ENCODE measurements at regions not wholly inside any gene's neighbourhood (a gene's known extent, or its start where the extent isn't known, plus 50 kb on each side); places are given as distances from the start of the nearest gene placed in this dataset.
A peak's percentile ranks its signal among the peaks of the same experiment; 100 is the strongest.

- peaks cover 43% of the 10 kb centered on the region for H3K27me3 ChIP-seq (ENCODE audit: control insufficient read depth, insufficient read depth, low read length)
- 0 out of 2 replicates have a peak overlapping the region, but pooled peaks have one; percentile 31 for H3K4me3 ChIP-seq (ENCODE audit: low read depth, low read length)
- peaks cover 63% of the 10 kb centered on the region for H3K4me1 ChIP-seq (ENCODE audit: control insufficient read depth, insufficient read depth, low read length)
- H3K9ac ChIP-seq (ENCODE audit: low read length), result no peak overlapping the region
- no peak overlapping the region for H3K27ac ChIP-seq (ENCODE audit: low read depth, low read length)
- no peaks in the 10 kb centered on the region for H3K36me3 ChIP-seq (ENCODE audit: control insufficient read depth, insufficient read depth, low read length)
- H3K9me3 ChIP-seq (ENCODE audit: control insufficient read depth, insufficient read depth, low read depth, low read length), result no peaks in the 10 kb centered on the region
These were observed 372.3 kb upstream of the IRX2 start for GRCh38 chr5:3123763-3124157.

GRCh38 chr5:3122985-3123762, 371.7 kb upstream of the IRX2 start:
- Histone ChIP-seq H3K27ac (ENCODE audit: low read depth, low read length) (peak overlapping the region; percentile 56), H3K9ac (ENCODE audit: low read length) (peak overlapping the region; percentile 48), H3K4me3 (ENCODE audit: low read depth, low read length) (peak overlapping the region; percentile 31), H3K27me3 (ENCODE audit: control insufficient read depth, insufficient read depth, low read length) (peaks cover 49% of the 10 kb centered on the region), H3K9me3 (ENCODE audit: control insufficient read depth, insufficient read depth, low read depth, low read length) (no peaks in the 10 kb centered on the region), H3K36me3 (ENCODE audit: control insufficient read depth, insufficient read depth, low read length) (no peaks in the 10 kb centered on the region), H3K4me1 (ENCODE audit: control insufficient read depth, insufficient read depth, low read length) (peaks cover 69% of the 10 kb centered on the region)

- Histone ChIP-seq H3K4me1 (ENCODE audit: control insufficient read depth, insufficient read depth, low read length) (peaks cover 78% of the 10 kb centered on the region), H3K9me3 (ENCODE audit: control insufficient read depth, insufficient read depth, low read depth, low read length) (no peaks in the 10 kb centered on the region), H3K27me3 (ENCODE audit: control insufficient read depth, insufficient read depth, low read length) (peaks cover 55% of the 10 kb centered on the region), H3K4me3 (ENCODE audit: low read depth, low read length) (peak overlapping the region; percentile 40; the same call in 1 of the 2 replicates), H3K27ac (ENCODE audit: low read depth, low read length) (no peak overlapping the region; the same call in 1 of the 2 replicates), H3K9ac (ENCODE audit: low read length) (peak overlapping the region; percentile 59), H3K36me3 (ENCODE audit: control insufficient read depth, insufficient read depth, low read length) (no peaks in the 10 kb centered on the region)
These were observed 370.7 kb upstream of the IRX2 start for GRCh38 chr5:3122216-3122615.

GRCh38 chr5:3121813-3122212, 370.3 kb upstream of the IRX2 start:
- Histone ChIP-seq H3K9ac (ENCODE audit: low read length) (peak overlapping the region; percentile 59), H3K4me3 (ENCODE audit: low read depth, low read length) (peak overlapping the region; percentile 40; the same call in 1 of the 2 replicates), H3K27ac (ENCODE audit: low read depth, low read length) (no peak overlapping the region; the same call in 1 of the 2 replicates), H3K4me1 (ENCODE audit: control insufficient read depth, insufficient read depth, low read length) (peaks cover 82% of the 10 kb centered on the region), H3K9me3 (ENCODE audit: control insufficient read depth, insufficient read depth, low read depth, low read length) (no peaks in the 10 kb centered on the region), H3K36me3 (ENCODE audit: control insufficient read depth, insufficient read depth, low read length) (no peaks in the 10 kb centered on the region), H3K27me3 (ENCODE audit: control insufficient read depth, insufficient read depth, low read length) (peaks cover 59% of the 10 kb centered on the region)

- H3K4me3 ChIP-seq (ENCODE audit: low read depth, low read length), result no peak overlapping the region
- H3K27me3 ChIP-seq (ENCODE audit: control insufficient read depth, insufficient read depth, low read length), result peaks cover 70% of the 10 kb centered on the region
- H3K27ac ChIP-seq (ENCODE audit: low read depth, low read length), result no peak overlapping the region
- H3K9me3 ChIP-seq (ENCODE audit: control insufficient read depth, insufficient read depth, low read depth, low read length), result no peaks in the 10 kb centered on the region
- no peak overlapping the region for H3K9ac ChIP-seq (ENCODE audit: low read length)
- no peaks in the 10 kb centered on the region for H3K36me3 ChIP-seq (ENCODE audit: control insufficient read depth, insufficient read depth, low read length)
- peaks cover 93% of the 10 kb centered on the region for H3K4me1 ChIP-seq (ENCODE audit: control insufficient read depth, insufficient read depth, low read length)
These were observed 368.6 kb upstream of the IRX2 start for GRCh38 chr5:3120028-3120427.

- H3K27me3 ChIP-seq (ENCODE audit: control insufficient read depth, insufficient read depth, low read length), result peaks cover 70% of the 10 kb centered on the region
- peaks cover 88% of the 10 kb centered on the region for H3K4me1 ChIP-seq (ENCODE audit: control insufficient read depth, insufficient read depth, low read length)
- H3K9ac ChIP-seq (ENCODE audit: low read length), result no peak overlapping the region
- H3K9me3 ChIP-seq (ENCODE audit: control insufficient read depth, insufficient read depth, low read depth, low read length), result no peaks in the 10 kb centered on the region
- H3K27ac ChIP-seq (ENCODE audit: low read depth, low read length), result no peak overlapping the region
- no peaks in the 10 kb centered on the region for H3K36me3 ChIP-seq (ENCODE audit: control insufficient read depth, insufficient read depth, low read length)
- no peak overlapping the region for H3K4me3 ChIP-seq (ENCODE audit: low read depth, low read length)
These were observed 368.0 kb upstream of the IRX2 start for GRCh38 chr5:3119435-3119834.

GRCh38 chr5:3118340-3118739, 366.9 kb upstream of the IRX2 start:
- peak overlapping the region; percentile 38 for H3K4me3 ChIP-seq (ENCODE audit: low read depth, low read length)
- H3K9ac ChIP-seq (ENCODE audit: low read length), result no peak overlapping the region
- H3K27ac ChIP-seq (ENCODE audit: low read depth, low read length), result no peak overlapping the region
- H3K27me3 ChIP-seq (ENCODE audit: control insufficient read depth, insufficient read depth, low read length), result peaks cover 70% of the 10 kb centered on the region
- H3K4me1 ChIP-seq (ENCODE audit: control insufficient read depth, insufficient read depth, low read length), result peaks cover 80% of the 10 kb centered on the region
- no peaks in the 10 kb centered on the region for H3K9me3 ChIP-seq (ENCODE audit: control insufficient read depth, insufficient read depth, low read depth, low read length)
- H3K36me3 ChIP-seq (ENCODE audit: control insufficient read depth, insufficient read depth, low read length), result no peaks in the 10 kb centered on the region

GRCh38 chr5:3116366-3116765, 364.9 kb upstream of the IRX2 start:
- no peak overlapping the region for H3K4me3 ChIP-seq (ENCODE audit: low read depth, low read length)
- H3K27ac ChIP-seq (ENCODE audit: low read depth, low read length), result no peak overlapping the region
- peaks cover 63% of the 10 kb centered on the region for H3K4me1 ChIP-seq (ENCODE audit: control insufficient read depth, insufficient read depth, low read length)
- no peaks in the 10 kb centered on the region for H3K36me3 ChIP-seq (ENCODE audit: control insufficient read depth, insufficient read depth, low read length)
- H3K27me3 ChIP-seq (ENCODE audit: control insufficient read depth, insufficient read depth, low read length), result peaks cover 53% of the 10 kb centered on the region
- H3K9ac ChIP-seq (ENCODE audit: low read length), result no peak overlapping the region
- H3K9me3 ChIP-seq (ENCODE audit: control insufficient read depth, insufficient read depth, low read depth, low read length), result no peaks in the 10 kb centered on the region

- H3K9me3 ChIP-seq (ENCODE audit: control insufficient read depth, insufficient read depth, low read depth, low read length), result no peaks in the 10 kb centered on the region
These were observed 363.0 kb upstream of the IRX2 start for GRCh38 chr5:3114467-3114866.

GRCh38 chr5:3110371-3110770, 358.9 kb upstream of the IRX2 start:
- H3K27ac ChIP-seq (ENCODE audit: low read depth, low read length), result no peak overlapping the region
- H3K36me3 ChIP-seq (ENCODE audit: control insufficient read depth, insufficient read depth, low read length), result no peaks in the 10 kb centered on the region
- H3K4me1 ChIP-seq (ENCODE audit: control insufficient read depth, insufficient read depth, low read length), result peaks cover 30% of the 10 kb centered on the region
- H3K27me3 ChIP-seq (ENCODE audit: control insufficient read depth, insufficient read depth, low read length), result peaks cover 11% of the 10 kb centered on the region; the same call in 1 of the 2 replicates
- H3K4me3 ChIP-seq (ENCODE audit: low read depth, low read length), result no peak overlapping the region
- no peaks in the 10 kb centered on the region for H3K9me3 ChIP-seq (ENCODE audit: control insufficient read depth, insufficient read depth, low read depth, low read length)
- H3K9ac ChIP-seq (ENCODE audit: low read length), result no peak overlapping the region

More at GRCh38 chr5:3114467-3114866, 363.0 kb upstream of the IRX2 start:
- Histone ChIP-seq H3K4me3 (ENCODE audit: low read depth, low read length) (no peak overlapping the region), H3K36me3 (ENCODE audit: control insufficient read depth, insufficient read depth, low read length) (no peaks in the 10 kb centered on the region), H3K27ac (ENCODE audit: low read depth, low read length) (no peak overlapping the region), H3K9ac (ENCODE audit: low read length) (no peak overlapping the region), H3K27me3 (ENCODE audit: control insufficient read depth, insufficient read depth, low read length) (peaks cover 42% of the 10 kb centered on the region), H3K4me1 (ENCODE audit: control insufficient read depth, insufficient read depth, low read length) (peaks cover 44% of the 10 kb centered on the region)

- no peaks in the 10 kb centered on the region for H3K9me3 ChIP-seq (ENCODE audit: control insufficient read depth, insufficient read depth, low read depth, low read length)
- no peaks in the 10 kb centered on the region for H3K36me3 ChIP-seq (ENCODE audit: control insufficient read depth, insufficient read depth, low read length)
- no peak overlapping the region for H3K4me3 ChIP-seq (ENCODE audit: low read depth, low read length)
- peaks cover 11% of the 10 kb centered on the region; the same call in 1 of the 2 replicates for H3K27me3 ChIP-seq (ENCODE audit: control insufficient read depth, insufficient read depth, low read length)
- H3K4me1 ChIP-seq (ENCODE audit: control insufficient read depth, insufficient read depth, low read length), result peaks cover 60% of the 10 kb centered on the region
- no peak overlapping the region for H3K9ac ChIP-seq (ENCODE audit: low read length)
- no peak overlapping the region for H3K27ac ChIP-seq (ENCODE audit: low read depth, low read length)
These were observed 355.7 kb upstream of the IRX2 start for GRCh38 chr5:3107156-3107611.
